RWPE2 (cell line): ENCODE measurements at regions not wholly inside any gene's neighbourhood (a gene's known extent, or its start where the extent isn't known, plus 50 kb on each side); places are given as distances from the start of the nearest gene placed in this dataset.
A peak's percentile ranks its signal among the peaks of the same experiment; 100 is the strongest.

Experiments
- ATAC-seq: fragments of 200-7000 bp; cut with Tn5 transposase; 3 replicates; pipeline ENCODE4 v1.9.1; 2021; ENCODE audit warnings: low read depth
- DNase-seq: peaks from one replicate; pipeline ENCODE4 v3.0.0-alpha.2; 2020; ENCODE audit warnings: low spot score
- H3K27ac ChIP-seq: fragments of 450-650 bp; 2 replicates; pipeline ENCODE4 v1.5.1; 2017; ENCODE audit warnings: mild to moderate bottlenecking; ENCODE audit not compliant: poor library complexity, severe bottlenecking
- H3K27me3 ChIP-seq: fragments of 250-450 bp; sonication (Bioruptor Pico); 2 replicates; pipeline ENCODE4 v1.5.1; 2021; ENCODE audit warnings: mild to moderate bottlenecking, moderate library complexity; ENCODE audit not compliant: insufficient read depth, poor library complexity, severe bottlenecking
- H3K36me3 ChIP-seq: fragments of 250-450 bp; sonication (Bioruptor Pico); 2 replicates; pipeline ENCODE4 v1.5.1; 2020; ENCODE audit warnings: low read depth, mild to moderate bottlenecking, moderate library complexity
- H3K4me1 ChIP-seq: fragments of 250-450 bp; sonication (Bioruptor Pico); 2 replicates; pipeline ENCODE4 v1.5.1; 2021; ENCODE audit warnings: mild to moderate bottlenecking, moderate library complexity; ENCODE audit not compliant: insufficient read depth, poor library complexity, severe bottlenecking
- H3K4me3 ChIP-seq: fragments of 250-450 bp; sonication (Bioruptor Pico); 2 replicates; pipeline ENCODE4 v1.5.1; 2021; ENCODE audit warnings: mild to moderate bottlenecking, moderate library complexity; ENCODE audit not compliant: severe bottlenecking
- H3K9me3 ChIP-seq: fragments of 250-450 bp; sonication (Bioruptor Pico); 2 replicates; pipeline ENCODE4 v1.5.1; 2021; ENCODE audit warnings: mild to moderate bottlenecking, moderate library complexity; ENCODE audit not compliant: severe bottlenecking
- CTCF ChIP-seq: fragments of 450-650 bp; IDR thresholded peaks from one replicate; pipeline ENCODE4 v1.5.1; 2017; ENCODE audit warnings: mild to moderate bottlenecking, moderate library complexity; ENCODE audit not compliant: poor library complexity, severe bottlenecking

- TF ChIP-seq CTCF: no peak
- Histone ChIP-seq H3K9me3 (no peaks in the 10 kb centered on the region), H3K4me1 (peaks cover 18% of the 10 kb centered on the region), H3K27ac (no peak overlapping the region), H3K36me3 (no peaks in the 10 kb centered on the region), H3K4me3 (no peak overlapping the region), H3K27me3 (no peaks in the 10 kb centered on the region)
- ATAC-seq (no peak), DNase-seq (no peak)
These were observed 108.7 kb upstream of the LIMCH1 start for GRCh38 chr4:41429280-41429669.

- Histone ChIP-seq H3K27ac (peak overlapping the region; percentile 74), H3K4me3 (no peak overlapping the region), H3K9me3 (no peaks in the 10 kb centered on the region), H3K27me3 (no peaks in the 10 kb centered on the region), H3K36me3 (no peaks in the 10 kb centered on the region), H3K4me1 (peaks cover 18% of the 10 kb centered on the region)
- no peak for ATAC-seq
- no peak for DNase-seq
- no peak for TF ChIP-seq CTCF
These were observed 107.2 kb upstream of the LIMCH1 start for GRCh38 chr4:41430792-41431191.

GRCh38 chr4:41431276-41431675 is 106.7 kb upstream of the LIMCH1 start:
- H3K27me3 ChIP-seq: no peaks in the 10 kb centered on the region
- no peak for TF ChIP-seq CTCF
- no peaks in the 10 kb centered on the region for H3K9me3 ChIP-seq
- no peak for ATAC-seq
- H3K4me3 ChIP-seq: no peak overlapping the region
- no peak for DNase-seq
- H3K36me3 ChIP-seq: no peaks in the 10 kb centered on the region
- H3K4me1 ChIP-seq: peaks cover 18% of the 10 kb centered on the region
- H3K27ac ChIP-seq: peak overlapping the region; percentile 74

- DNase-seq: no peak
- Histone ChIP-seq H3K27ac (peak overlapping the region; percentile 74), H3K9me3 (no peaks in the 10 kb centered on the region), H3K4me3 (no peak overlapping the region), H3K4me1 (peaks cover 26% of the 10 kb centered on the region), H3K27me3 (no peaks in the 10 kb centered on the region), H3K36me3 (no peaks in the 10 kb centered on the region)
- ATAC-seq: no peak; the same call in 2 of the 3 replicates
- TF ChIP-seq CTCF: no peak
These were observed 105.7 kb upstream of the LIMCH1 start for GRCh38 chr4:41432219-41432618.

GRCh38 chr4:41432881-41433280 is 105.1 kb upstream of the LIMCH1 start:
- Histone ChIP-seq H3K4me3 (no peak overlapping the region), H3K36me3 (no peaks in the 10 kb centered on the region), H3K27ac (peak overlapping the region; percentile 74), H3K4me1 (peaks cover 33% of the 10 kb centered on the region), H3K27me3 (no peaks in the 10 kb centered on the region), H3K9me3 (no peaks in the 10 kb centered on the region)
- ATAC-seq (peak; percentile 78), DNase-seq (no peak)
- TF ChIP-seq CTCF: no peak
